Ecto neural progenitor cell (in vitro differentiated cells): ENCODE measurements at regions not wholly inside any gene's neighbourhood (a gene's known extent, or its start where the extent isn't known, plus 50 kb on each side); places are given as distances from the start of the nearest gene placed in this dataset.

Experiments
- DNase-seq: peaks from one replicate; pipeline ENCODE4 v3.0.0-alpha.2; 2018; ENCODE audit warnings: low spot score

DNA sequence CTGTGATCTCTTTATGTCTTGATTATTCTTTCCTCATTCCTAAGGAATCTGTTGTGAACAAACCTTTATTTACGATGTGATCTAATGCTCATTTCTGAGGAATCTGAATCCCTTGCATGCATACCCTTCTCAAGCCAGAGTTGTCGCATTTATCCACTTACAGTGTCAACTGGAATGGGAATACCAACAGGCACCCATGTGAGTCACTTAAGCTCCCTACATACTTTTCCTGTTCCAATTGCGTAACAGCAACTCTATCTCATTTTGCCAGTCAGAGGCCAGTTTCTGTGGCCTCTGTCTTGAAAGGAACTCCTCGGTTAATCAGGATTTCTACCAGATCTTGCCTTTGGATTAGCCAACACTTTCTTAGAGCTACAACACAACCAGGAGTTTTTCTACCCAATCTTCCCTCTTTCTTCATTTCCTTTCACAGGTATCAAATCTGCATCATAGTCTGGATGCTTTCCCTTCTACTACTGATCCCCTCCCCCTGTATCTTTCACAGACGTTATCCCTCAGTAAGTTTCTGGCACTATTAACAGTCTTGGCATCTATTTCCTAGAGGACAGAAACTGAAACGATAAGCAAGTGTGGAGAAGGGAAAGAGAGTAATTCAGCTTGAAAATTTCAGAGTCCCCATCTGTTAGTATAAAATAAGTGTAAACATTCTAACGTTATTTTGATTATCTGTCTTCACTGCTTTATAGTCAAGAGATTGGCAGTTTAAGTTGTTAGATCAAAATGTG is 66.8 kb upstream of the BCHE start:
- no peak for DNase-seq

DNA sequence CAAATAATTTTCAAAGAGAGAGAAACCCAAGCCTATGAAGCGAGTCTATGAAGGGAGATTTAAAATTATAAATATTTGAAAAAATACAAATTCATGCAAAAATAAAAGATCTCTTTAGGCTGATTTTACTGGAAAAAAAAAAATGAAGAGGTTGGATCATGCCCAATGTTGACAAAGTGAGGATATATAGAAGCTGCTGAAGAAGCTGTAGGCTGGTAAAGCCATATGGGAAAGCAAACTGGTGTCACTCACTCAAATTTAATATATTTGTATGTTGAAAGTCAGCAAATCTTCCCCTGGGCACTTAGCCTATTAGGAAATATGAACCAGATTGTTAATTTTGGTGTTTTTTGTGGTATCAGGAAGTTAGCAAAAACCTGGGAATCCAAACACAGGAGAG is 61.8 kb upstream of the BCHE start:
- DNase-seq: no peak

GRCh38 chr3:165897137-165897536 is 59.9 kb upstream of the BCHE start:
- no peak for DNase-seq

DNA sequence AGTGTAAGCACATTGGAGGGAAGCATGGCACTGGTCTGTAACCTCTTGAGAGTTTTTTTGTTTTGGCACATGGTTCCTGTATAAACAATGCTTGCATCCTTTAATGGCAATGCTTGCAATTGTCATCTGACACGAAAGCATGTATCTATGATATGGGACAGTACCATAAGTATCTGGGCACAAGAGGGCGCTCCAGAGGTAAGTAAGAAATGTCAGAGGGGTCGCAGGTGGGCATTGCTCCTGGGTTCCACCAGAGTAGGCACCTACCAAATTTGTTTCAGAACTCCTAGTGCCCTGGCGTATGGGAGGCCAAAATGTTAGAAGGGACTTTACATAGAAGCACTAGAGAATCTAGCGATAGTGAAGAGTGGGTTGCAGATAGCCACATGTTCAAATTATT is 58.7 kb upstream of the BCHE start:
- peak; percentile 66 for DNase-seq

DNA sequence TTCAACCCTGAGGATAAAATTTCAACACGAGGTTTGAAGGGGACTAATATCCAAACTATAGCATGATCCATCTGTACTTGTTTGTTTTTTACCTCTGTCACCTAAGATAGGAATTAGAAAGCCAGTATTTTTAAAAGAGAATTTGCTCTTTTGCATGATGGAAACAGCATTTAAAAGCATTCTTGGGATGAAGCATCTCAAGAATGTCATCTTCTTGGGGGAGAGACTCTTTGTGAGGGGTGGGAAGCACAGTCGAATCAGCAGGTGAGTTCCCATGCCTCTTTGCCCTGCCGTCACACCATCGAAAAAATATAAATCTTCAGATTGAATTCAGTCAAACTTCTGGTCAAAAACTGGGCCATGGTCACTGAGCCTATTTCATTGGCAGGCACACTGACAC is 55.3 kb upstream of the BCHE start:
- no peak for DNase-seq
